Endothelial cell of umbilical vein (primary cell): ENCODE measurements at regions not wholly inside any gene's neighbourhood (a gene's known extent, or its start where the extent isn't known, plus 50 kb on each side); places are given as distances from the start of the nearest gene placed in this dataset.
A peak's percentile ranks its signal among the peaks of the same experiment; 100 is the strongest.

Source experiments
- BruUV-seq: library from RNA; stranded (reverse); fragments of 400-500 nt; replicated peaks from 2 replicates; lab custom pipeline; 2021; lab: Mats Ljungman, UMichigan
- CTCF ChIA-PET: fragments of 300-600, 350-600 bp; sonication (Branson Sonifier 250); formaldehyde crosslinking; loops from one replicate; lab custom pipeline; 2021; ENCODE audit warnings: antibody characterized with exemption, inconsistent platforms; lab: Charles Lee
- POLR2A ChIA-PET: fragments of 300-600, 350-600 bp; sonication (Branson Sonifier 250); formaldehyde crosslinking; loops from one replicate; lab custom pipeline; 2021; ENCODE audit warnings: antibody characterized with exemption, inconsistent platforms; lab: Charles Lee
- DNase-seq: peaks from one replicate; pipeline ENCODE4 v3.0.0-alpha.2; 2011; ENCODE audit warnings: low read depth, low spot score
- FAIRE-seq: peaks from 2 replicates; lab custom pipeline; 2011; peaks lifted over from hg19 to GRCh38; lab: Jason Lieb, UNC
- H2AFZ ChIP-seq: 2 replicates; pipeline ENCODE4 v1.6.0; 2012; ENCODE audit warnings: low read depth, low read length, control low read depth, inconsistent platforms
- H3K27ac ChIP-seq: 2 replicates; pipeline ENCODE4 v1.5.1; 2011; ENCODE audit warnings: low read depth, mild to moderate bottlenecking, control low read depth, low read length, moderate library complexity; ENCODE audit not compliant: insufficient read depth
- H3K27me3 ChIP-seq, 2 experiments: 2 replicates each; pipeline versions ENCODE4 v1.6.0 to v1.6.1; 2011; ENCODE audit warnings: low read length in 2 of 2, mixed read lengths in 1 of 2; ENCODE audit not compliant: control insufficient read depth in 2 of 2, insufficient read depth in 2 of 2
- H3K36me3 ChIP-seq, 2 experiments: 2 replicates in 1 of 2; 3 replicates in 1 of 2; pipeline ENCODE4 v1.5.1; 2011; ENCODE audit warnings: low read length in 2 of 2, mild to moderate bottlenecking in 1 of 2, moderate library complexity in 1 of 2; ENCODE audit not compliant: control insufficient read depth in 2 of 2, insufficient read depth in 2 of 2; ENCODE audit errors: extremely low read depth in 1 of 2
- H3K4me1 ChIP-seq: 3 replicates; pipeline ENCODE4 v1.5.1; 2011; ENCODE audit warnings: mild to moderate bottlenecking, low read length; ENCODE audit not compliant: control insufficient read depth, insufficient read depth; ENCODE audit errors: extremely low read depth
- H3K4me2 ChIP-seq: 2 replicates; pipeline ENCODE4 v1.6.1; 2011; ENCODE audit warnings: low read length, control low read depth, mixed read lengths; ENCODE audit not compliant: insufficient read depth
- H3K4me3 ChIP-seq, 3 experiments: fragments of 200-600 bp in 1 of 3; sonication (generic), shearing (Covaris generic) in 1 of 3; replicated peaks in 1 of 3; 2 replicates each; pipeline ENCODE4 v1.5.1; 2011 to 2016; ENCODE audit warnings: control low read depth in 3 of 3, low read length in 3 of 3, mild to moderate bottlenecking in 2 of 3, inconsistent platforms in 1 of 3, low read depth in 1 of 3, moderate library complexity in 1 of 3; ENCODE audit not compliant: insufficient read depth in 1 of 3
- H3K79me2 ChIP-seq: 2 replicates; pipeline ENCODE4 v1.6.0; 2012; ENCODE audit warnings: low read length, inconsistent platforms; ENCODE audit not compliant: control insufficient read depth, insufficient read depth
- H3K9ac ChIP-seq: replicated peaks from 2 replicates; pipeline ENCODE3; 2011; ENCODE audit warnings: low read length, control low read depth; ENCODE audit not compliant: insufficient read depth; ENCODE audit errors: extremely low read depth
- H3K9me1 ChIP-seq: replicated peaks from 3 replicates; pipeline ENCODE4 v1.6.0; 2011; ENCODE audit warnings: mild to moderate bottlenecking, low read length; ENCODE audit not compliant: control insufficient read depth, insufficient read depth; ENCODE audit errors: extremely low read depth
- H3K9me3 ChIP-seq: replicated peaks from 2 replicates; pipeline ENCODE4 v1.5.1; 2012; ENCODE audit warnings: low read length, inconsistent platforms; ENCODE audit not compliant: control insufficient read depth, insufficient read depth
- H4K20me1 ChIP-seq: replicated peaks from 2 replicates; pipeline ENCODE3; 2011; ENCODE audit warnings: mild to moderate bottlenecking, low read length; ENCODE audit not compliant: control insufficient read depth, insufficient read depth; ENCODE audit errors: extremely low read depth
- EZH2 ChIP-seq: IDR thresholded peaks from 2 replicates; pipeline ENCODE4 v1.6.1; 2012; ENCODE audit warnings: borderline replicate concordance, low read depth, mild to moderate bottlenecking, moderate library complexity, low read length, inconsistent platforms; ENCODE audit not compliant: severe bottlenecking
- FOS ChIP-seq: IDR thresholded peaks from 2 replicates; pipeline ENCODE4 v1.6.1; 2011; ENCODE audit warnings: mild to moderate bottlenecking, low read length, moderate library complexity, borderline replicate concordance; ENCODE audit not compliant: insufficient read depth
- GATA2 ChIP-seq: IDR thresholded peaks from 2 replicates; pipeline ENCODE4 v1.7.0; 2011; ENCODE audit warnings: low read depth, mild to moderate bottlenecking, moderate library complexity, mixed read lengths, low read length; ENCODE audit not compliant: insufficient read length, insufficient read depth
- JUN ChIP-seq: IDR thresholded peaks from 2 replicates; pipeline ENCODE4 v1.6.1; 2011; ENCODE audit warnings: borderline replicate concordance, low read depth; ENCODE audit not compliant: insufficient read length, insufficient read depth
- MYC ChIP-seq: IDR thresholded peaks from one replicate; pipeline ENCODE4 v1.6.1; 2011; ENCODE audit warnings: mild to moderate bottlenecking, low read depth, low read length
- POLR2A ChIP-seq: IDR thresholded peaks from 2 replicates; pipeline ENCODE4 v1.6.1; 2012; ENCODE audit warnings: low read depth, mild to moderate bottlenecking, control low read depth, low read length
- POLR2AphosphoS5 ChIP-seq: IDR thresholded peaks from 2 replicates; pipeline ENCODE4 v1.6.1; 2012; ENCODE audit warnings: low read depth, mild to moderate bottlenecking, control low read depth, low read length, moderate library complexity; ENCODE audit not compliant: insufficient read depth
- dilution Hi-C: fragments of 300-500 bp; cut with MboI; formaldehyde crosslinking; loops from one replicate; pipeline ENCODE4 v1.15.0; 2019; ENCODE audit warnings: low sequenced_read_pairs; ENCODE audit not compliant: extremely low pct_ligation_motif_present
- intact Hi-C: fragments of 100-400 bp; cut with micrococcal nuclease; formaldehyde crosslinking; loops from one replicate; pipeline ENCODE4 v1.10.0; 2022
- TF ChIP-seq, protein P1 (sequence below): IDR thresholded peaks from 2 replicates; pipeline ENCODE4 v1.6.1; 2011; ENCODE audit not compliant: insufficient read depth, insufficient read length
- TF ChIP-seq, protein P2 (sequence below), 2 donors: IDR thresholded peaks; 1 replicate in 1 of 2; 2 replicates in 1 of 2; pipeline ENCODE4 v1.5.1; 2011; ENCODE audit warnings: low read length in 2 of 2, mild to moderate bottlenecking in 2 of 2, moderate library complexity in 2 of 2, control low read depth in 1 of 2, inconsistent platforms in 1 of 2, low read depth in 1 of 2; ENCODE audit not compliant: insufficient read depth in 1 of 2; ENCODE audit errors: extremely low read depth in 1 of 2

DNA sequence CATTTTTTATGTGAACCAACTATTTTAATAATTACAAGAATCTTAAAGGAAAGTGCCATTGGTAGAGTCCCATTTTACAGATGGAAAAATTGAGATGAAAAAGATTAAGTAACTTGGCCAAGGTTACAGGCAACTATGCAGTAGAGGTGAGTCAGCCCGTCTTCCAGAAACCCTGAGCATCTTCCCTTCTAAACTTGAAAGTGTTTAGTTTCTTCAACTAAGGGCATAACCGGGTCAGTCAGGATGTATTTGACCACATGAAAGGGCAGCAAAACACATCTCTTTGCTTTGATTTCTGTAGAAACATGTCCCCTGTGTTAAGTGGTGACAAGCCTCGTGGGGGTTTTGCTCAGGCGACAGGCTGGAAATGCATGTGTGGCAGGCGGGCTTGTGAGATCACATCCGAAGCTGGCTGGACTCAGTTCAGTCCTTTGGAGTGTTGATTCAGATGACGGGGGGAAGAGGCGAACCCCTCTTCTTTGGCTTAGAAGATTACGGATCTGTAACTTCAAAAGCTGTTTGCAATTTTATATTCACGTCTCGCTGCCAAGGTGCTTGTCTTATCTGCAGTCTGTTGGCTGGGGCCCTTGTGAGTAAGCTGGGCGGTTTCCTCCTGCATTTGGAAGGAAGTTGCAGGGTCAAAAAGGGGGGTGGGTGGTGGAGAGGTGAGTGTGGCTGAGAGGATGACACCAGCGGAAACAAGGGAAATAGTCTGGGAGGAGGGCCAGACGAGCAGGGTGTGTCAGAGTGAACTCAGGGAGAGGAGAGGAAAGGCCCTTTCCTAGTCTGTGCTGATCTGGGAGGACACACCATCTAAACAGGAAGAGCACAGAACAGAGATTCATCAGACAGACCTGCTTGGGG lies 78.9 kb upstream of the RPS23 start:
- no peaks in the 10 kb centered on the region for H3K79me2 ChIP-seq
- peak; percentile 92 for FAIRE-seq
- H3K36me3 ChIP-seq = no peaks in the 10 kb centered on the region
- TF ChIP-seq MYC (peak; percentile 61), POLR2AphosphoS5 (peak; percentile 96), EZH2 (no peak), POLR2A (peak; percentile 45), GATA2 (peak; percentile 98), JUN (peak; percentile 44), FOS (peak; percentile 98)
- TF ChIP-seq, protein P1, sequence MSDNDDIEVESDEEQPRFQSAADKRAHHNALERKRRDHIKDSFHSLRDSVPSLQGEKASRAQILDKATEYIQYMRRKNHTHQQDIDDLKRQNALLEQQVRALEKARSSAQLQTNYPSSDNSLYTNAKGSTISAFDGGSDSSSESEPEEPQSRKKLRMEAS = no peak
- TF ChIP-seq, protein P2, sequence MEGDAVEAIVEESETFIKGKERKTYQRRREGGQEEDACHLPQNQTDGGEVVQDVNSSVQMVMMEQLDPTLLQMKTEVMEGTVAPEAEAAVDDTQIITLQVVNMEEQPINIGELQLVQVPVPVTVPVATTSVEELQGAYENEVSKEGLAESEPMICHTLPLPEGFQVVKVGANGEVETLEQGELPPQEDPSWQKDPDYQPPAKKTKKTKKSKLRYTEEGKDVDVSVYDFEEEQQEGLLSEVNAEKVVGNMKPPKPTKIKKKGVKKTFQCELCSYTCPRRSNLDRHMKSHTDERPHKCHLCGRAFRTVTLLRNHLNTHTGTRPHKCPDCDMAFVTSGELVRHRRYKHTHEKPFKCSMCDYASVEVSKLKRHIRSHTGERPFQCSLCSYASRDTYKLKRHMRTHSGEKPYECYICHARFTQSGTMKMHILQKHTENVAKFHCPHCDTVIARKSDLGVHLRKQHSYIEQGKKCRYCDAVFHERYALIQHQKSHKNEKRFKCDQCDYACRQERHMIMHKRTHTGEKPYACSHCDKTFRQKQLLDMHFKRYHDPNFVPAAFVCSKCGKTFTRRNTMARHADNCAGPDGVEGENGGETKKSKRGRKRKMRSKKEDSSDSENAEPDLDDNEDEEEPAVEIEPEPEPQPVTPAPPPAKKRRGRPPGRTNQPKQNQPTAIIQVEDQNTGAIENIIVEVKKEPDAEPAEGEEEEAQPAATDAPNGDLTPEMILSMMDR (IDR thresholded peaks at IDR 0.05; ENCODE audit: extremely low read depth in 1 of 2, insufficient read depth in 1 of 2, low read depth in 1 of 2, low read length in 2 of 2) = no peak
- H3K9me3 ChIP-seq = no peaks in the 10 kb centered on the region
- H3K4me2 ChIP-seq = peak overlapping the region; percentile 33
- intact Hi-C loops (loop anchor here (1.0 to 2.0 kb wide), 5 partner anchors 30 to 1116 kb away; no protein-coding TSS in a partner anchor), dilution Hi-C loops (no loop called here)
- no peak overlapping the region for H3K4me3 ChIP-seq
- TSS peak; percentile 92 for BruUV-seq
- peak overlapping the region; percentile 7 for H2AFZ ChIP-seq
- DNase-seq = peak; percentile 91
- H4K20me1 ChIP-seq = no peaks in the 10 kb centered on the region
- ChIA-PET CTCF (interaction anchor here (0.6 to 2.4 kb wide), 7 partner anchors 39 to 1116 kb away, joined by 3 to 8 read pairs (median 3); no protein-coding TSS in a partner anchor), POLR2A (no interaction called here)
- no peaks in the 10 kb centered on the region for H3K9me1 ChIP-seq
- peak overlapping the region; percentile 30 for H3K9ac ChIP-seq
- H3K27ac ChIP-seq = peak overlapping the region; percentile 73
- peaks cover 42% of the 10 kb centered on the region for H3K4me1 ChIP-seq
- no peaks in the 10 kb centered on the region for H3K27me3 ChIP-seq
